ENCODE measurements at regions not wholly inside any gene's neighbourhood (a gene's known extent, or its start where the extent isn't known, plus 50 kb on each side); places are given as distances from the start of the nearest gene placed in this dataset.

DNA sequence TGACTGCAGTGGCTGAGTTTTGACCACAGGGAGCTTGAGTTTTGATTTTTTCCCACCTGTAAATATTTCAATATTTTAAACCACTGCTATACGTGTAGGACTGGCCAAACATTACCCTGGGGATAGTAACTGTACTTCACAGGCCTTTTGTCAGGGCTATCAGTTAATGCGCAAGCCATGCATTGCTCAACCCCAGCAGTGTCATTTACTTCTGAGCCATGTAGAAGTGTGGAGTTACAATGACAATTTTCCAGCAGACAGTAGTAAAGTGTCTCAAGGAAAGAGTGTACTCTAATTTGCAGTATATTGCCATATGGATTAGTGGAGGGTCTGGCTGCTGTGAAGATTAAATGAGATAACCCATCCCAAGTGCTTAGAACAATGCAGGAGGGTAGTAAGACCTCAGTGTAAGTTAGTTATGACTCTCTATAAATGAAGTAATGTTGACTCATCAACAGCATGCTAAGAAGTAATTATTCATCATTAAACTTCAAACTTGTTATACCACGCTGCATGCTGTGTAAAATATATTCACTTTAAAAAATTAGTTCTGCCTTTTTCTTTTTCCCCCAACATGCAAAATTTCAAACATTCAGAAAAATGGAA is 489.2 kb downstream of the KDM4C start:
- no peak overlapping the region for H2BK20ac ChIP-seq (ENCODE audit: low read length)
- no peak overlapping the region for H3K27ac ChIP-seq (ENCODE audit: low read depth, low read length)
- ChIA-PET POLR2A (ENCODE audit: partially characterized antibody) (no interaction called here), CTCF (ENCODE audit: partially characterized antibody) (interaction anchor here (0.5 to 2.8 kb wide), 4 partner anchors 9 to 278 kb away, joined by 3 to 24 read pairs (median 4); no protein-coding TSS in a partner anchor)
- H2AFZ ChIP-seq (ENCODE audit: low read length), result no peak overlapping the region
- no peak overlapping the region for H2AK5ac ChIP-seq (ENCODE audit: low read depth, low read length)
- no peaks in the 10 kb centered on the region for H3K27me3 ChIP-seq (replicated peaks in 1 of 4; ENCODE audit: control insufficient read depth in 3 of 4, extremely low read depth in 1 of 4, insufficient read depth in 3 of 4, low read length in 3 of 4)
- H3K36me3 ChIP-seq (ENCODE audit: control insufficient read depth in 2 of 4, insufficient read depth in 4 of 4, low read length in 3 of 4), result no peaks in the 10 kb centered on the region
- DNase-seq (ENCODE audit: low read depth in 1 of 2, low spot score in 2 of 2), result no peak
- H2BK120ac ChIP-seq (replicated peaks; ENCODE audit: low read depth, low read length), result no peak overlapping the region
- no peaks in the 10 kb centered on the region for H3K9me3 ChIP-seq (ENCODE audit: insufficient read depth in 2 of 2, low read depth in 1 of 2, low read length in 1 of 2)
- no peak overlapping the region for H3K14ac ChIP-seq (ENCODE audit: insufficient read length)
- H3K9ac ChIP-seq (replicated peaks in 1 of 4; ENCODE audit: extremely low read depth in 1 of 4, low read depth in 3 of 4, low read length in 3 of 4), result no peak overlapping the region
- H4K5ac ChIP-seq (ENCODE audit: insufficient read length, low read depth, low read length), result no peak overlapping the region
- H3K18ac ChIP-seq (ENCODE audit: extremely low read depth, low read length), result no peak overlapping the region
- WGBS, 2 experiments (ENCODE audit: extremely low coverage in 1 of 2, insufficient coverage in 1 of 2, insufficient read length in 1 of 2, insufficient replicate concordance in 2 of 2, low coverage in 1 of 2, low lambda C conversion rate in 2 of 2, missing lambda C conversion rate in 1 of 2), result 77% methylated on average over 3 of the region's 3 CpGs; no CpG with 5 or more reads in 1 of the 2 experiments
- H3K4me1 ChIP-seq (replicated peaks in 1 of 4; ENCODE audit: control insufficient read depth in 3 of 4, insufficient read depth in 4 of 4, low read length in 3 of 4), result peaks cover 0 to 2% (median under 1%) of the 10 kb centered on the region in 4 experiments; a peak in 1 of 7 replicates
- no peaks in the 10 kb centered on the region for H3K79me1 ChIP-seq (ENCODE audit: low read depth, low read length)
- no peak overlapping the region for H2BK12ac ChIP-seq (ENCODE audit: low read depth, low read length)
- no peak overlapping the region for H4K8ac ChIP-seq (ENCODE audit: extremely low read depth, insufficient read depth, low read length)
- no peak overlapping the region for H3K4ac ChIP-seq (replicated peaks; ENCODE audit: insufficient read length, low read depth, low read length)
- H3K56ac ChIP-seq (replicated peaks; ENCODE audit: insufficient read length, low read depth, low read length), result no peak overlapping the region
- H4K91ac ChIP-seq (replicated peaks; ENCODE audit: insufficient read length, low read length), result no peak overlapping the region
- H3K23ac ChIP-seq (ENCODE audit: insufficient read length), result no peak overlapping the region
- H4K20me1 ChIP-seq (replicated peaks in 1 of 2; ENCODE audit: control insufficient read depth in 1 of 2, insufficient read depth in 2 of 2, low read length in 2 of 2), result no peaks in the 10 kb centered on the region
- FAIRE-seq, result no peak
- no peak overlapping the region for H2BK15ac ChIP-seq (ENCODE audit: low read length)
- no peak overlapping the region for H3K4me2 ChIP-seq (ENCODE audit: insufficient read depth in 1 of 2, low read depth in 2 of 2, low read length in 2 of 2)
- no peak overlapping the region for H2BK5ac ChIP-seq (ENCODE audit: low read depth, low read length)
- H3K4me3 ChIP-seq (ENCODE audit: extremely low read depth in 1 of 4, insufficient read depth in 2 of 4, low read depth in 3 of 4, low read length in 4 of 4), result no peak overlapping the region
- no peaks in the 10 kb centered on the region for H3K79me2 ChIP-seq (ENCODE audit: control insufficient read depth in 1 of 2, insufficient read depth in 2 of 2, low read length in 2 of 2)
- no peaks in the 10 kb centered on the region for H3K23me2 ChIP-seq (ENCODE audit: low read depth, low read length)
- no peak for TF ChIP-seq RBBP5 (IDR thresholded peaks at IDR 0.05; ENCODE audit: borderline replicate concordance, low read depth, low read length)
- TF ChIP-seq JUN (IDR thresholded peaks at IDR 0.05; ENCODE audit: low read depth, low read length), result no peak
- no peak for TF ChIP-seq TAF1 (IDR thresholded peaks at IDR 0.05; ENCODE audit: low read depth, low read length)
- no peak for TF ChIP-seq SP1 (IDR thresholded peaks at IDR 0.05; ENCODE audit: low read depth, low read length)
- TF ChIP-seq, protein P1, sequence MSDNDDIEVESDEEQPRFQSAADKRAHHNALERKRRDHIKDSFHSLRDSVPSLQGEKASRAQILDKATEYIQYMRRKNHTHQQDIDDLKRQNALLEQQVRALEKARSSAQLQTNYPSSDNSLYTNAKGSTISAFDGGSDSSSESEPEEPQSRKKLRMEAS (IDR thresholded peaks at IDR 0.05), result no peak
- no peak for TF ChIP-seq CEBPB (IDR thresholded peaks at IDR 0.05; ENCODE audit: low read depth, low read length)
- no peak for TF ChIP-seq HDAC2 (IDR thresholded peaks at IDR 0.05; ENCODE audit: borderline replicate concordance in 1 of 2, low read depth in 2 of 2, low read length in 2 of 2)
- TF ChIP-seq CHD1 (IDR thresholded peaks at IDR 0.05; ENCODE audit: low read depth, low read length), result no peak
- TF ChIP-seq, protein P2, sequence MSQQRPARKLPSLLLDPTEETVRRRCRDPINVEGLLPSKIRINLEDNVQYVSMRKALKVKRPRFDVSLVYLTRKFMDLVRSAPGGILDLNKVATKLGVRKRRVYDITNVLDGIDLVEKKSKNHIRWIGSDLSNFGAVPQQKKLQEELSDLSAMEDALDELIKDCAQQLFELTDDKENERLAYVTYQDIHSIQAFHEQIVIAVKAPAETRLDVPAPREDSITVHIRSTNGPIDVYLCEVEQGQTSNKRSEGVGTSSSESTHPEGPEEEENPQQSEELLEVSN (IDR thresholded peaks at IDR 0.05), result no peak
- TF ChIP-seq RAD21 (IDR thresholded peaks at IDR 0.05 in 1 of 2, conservative IDR thresholded peaks at IDR 0.05 in 1 of 2; ENCODE audit: low read depth in 2 of 2, low read length in 2 of 2), result no peak
- TF ChIP-seq, protein P3, sequence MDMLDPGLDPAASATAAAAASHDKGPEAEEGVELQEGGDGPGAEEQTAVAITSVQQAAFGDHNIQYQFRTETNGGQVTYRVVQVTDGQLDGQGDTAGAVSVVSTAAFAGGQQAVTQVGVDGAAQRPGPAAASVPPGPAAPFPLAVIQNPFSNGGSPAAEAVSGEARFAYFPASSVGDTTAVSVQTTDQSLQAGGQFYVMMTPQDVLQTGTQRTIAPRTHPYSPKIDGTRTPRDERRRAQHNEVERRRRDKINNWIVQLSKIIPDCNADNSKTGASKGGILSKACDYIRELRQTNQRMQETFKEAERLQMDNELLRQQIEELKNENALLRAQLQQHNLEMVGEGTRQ (IDR thresholded peaks at IDR 0.05; ENCODE audit: low read length), result no peak

Measured in H1 (cell line).